ENCODE measurements at regions not wholly inside any gene's neighbourhood (a gene's known extent, or its start where the extent isn't known, plus 50 kb on each side); places are given as distances from the start of the nearest gene placed in this dataset.

- no peak for TF ChIP-seq ZNF462 (CRISPR knock-in tag; IDR thresholded peaks at IDR 0.05)
Observed at GRCh38 chr2:204203704-204204103, 267.1 kb downstream of the ICOS start (continued).

- no peak overlapping the region for H3K4me3 ChIP-seq
- Mint-ChIP-seq H3K27me3 (ENCODE audit: insufficient read depth, low read depth, poor library complexity) (peaks cover 16% of the 10 kb centered on the region), H3K36me3 (ENCODE audit: low read depth) (no peaks in the 10 kb centered on the region; the same call in 2 of the 3 replicates), H3K4me3 (peak overlapping the region; percentile 19), H3K9me3 (no peaks in the 10 kb centered on the region; the same call in 2 of the 3 replicates), H3K4me1 (peaks cover 28% of the 10 kb centered on the region), H3K27ac (no peak overlapping the region)
- H3K4me1 ChIP-seq (ENCODE audit: insufficient read depth): peaks cover 20% of the 10 kb centered on the region
- no peak overlapping the region for H2AFZ ChIP-seq
- DNase-seq (ENCODE audit: low spot score): peak; percentile 16
- no peaks in the 10 kb centered on the region; the same call in 1 of the 2 replicates for H3K9me2 ChIP-seq (ENCODE audit: insufficient read depth)
- H3K27me3 ChIP-seq (ENCODE audit: insufficient read depth): peaks cover 16% of the 10 kb centered on the region; the same call in 1 of the 2 replicates
- no peak overlapping the region for H3K27ac ChIP-seq (ENCODE audit: low read depth)
- peak overlapping the region; percentile 61 for H3K4me2 ChIP-seq
- no peaks in the 10 kb centered on the region for H3K79me2 ChIP-seq (replicated peaks; ENCODE audit: insufficient read depth)
- no peaks in the 10 kb centered on the region for H3F3A ChIP-seq (replicated peaks; ENCODE audit: low read depth)
- no peaks in the 10 kb centered on the region for H3K36me3 ChIP-seq (ENCODE audit: insufficient read depth)
- ATAC-seq: peak; percentile 71
- TF ChIP-seq JUNB (IDR thresholded peaks at IDR 0.05; ENCODE audit: unreplicated experiment): no peak
- no peaks in the 10 kb centered on the region for H4K20me1 ChIP-seq (replicated peaks; ENCODE audit: insufficient read depth)
Observed at GRCh38 chr2:204205082-204205481, 268.5 kb downstream of the ICOS start.

- Histone ChIP-seq H3K9me2 (ENCODE audit: insufficient read depth) (no peaks in the 10 kb centered on the region; the same call in 1 of the 2 replicates), H2AFZ (no peak overlapping the region), H3F3A (replicated peaks; ENCODE audit: low read depth) (no peaks in the 10 kb centered on the region), H3K79me2 (replicated peaks; ENCODE audit: insufficient read depth) (no peaks in the 10 kb centered on the region), H3K4me1 (ENCODE audit: insufficient read depth) (peaks cover 20% of the 10 kb centered on the region), H3K27me3 (ENCODE audit: insufficient read depth) (peaks cover 16% of the 10 kb centered on the region; the same call in 1 of the 2 replicates), H3K27ac (ENCODE audit: low read depth) (peak overlapping the region; percentile 61; the same call in 1 of the 2 replicates), H3K4me2 (peak overlapping the region; percentile 61), H4K20me1 (replicated peaks; ENCODE audit: insufficient read depth) (no peaks in the 10 kb centered on the region), H3K36me3 (ENCODE audit: insufficient read depth) (no peaks in the 10 kb centered on the region), H3K4me3 (no peak overlapping the region)
- ATAC-seq (peak; percentile 92), DNase-seq (ENCODE audit: low spot score) (peak; percentile 91)
- H3K4me3 Mint-ChIP-seq: peak overlapping the region; percentile 19; the same call in 2 of the 3 replicates
- H3K27ac Mint-ChIP-seq: no peak overlapping the region
- no peak for TF ChIP-seq ETS1 (IDR thresholded peaks at IDR 0.05)
- peak; percentile 94 for TF ChIP-seq NANOG (IDR thresholded peaks at IDR 0.05; ENCODE audit: borderline replicate concordance)
- H3K4me1 Mint-ChIP-seq: peaks cover 28% of the 10 kb centered on the region
- H3K9me3 Mint-ChIP-seq: no peaks in the 10 kb centered on the region; the same call in 2 of the 3 replicates
- peaks cover 16% of the 10 kb centered on the region for H3K27me3 Mint-ChIP-seq (ENCODE audit: insufficient read depth, low read depth, poor library complexity)
- no peaks in the 10 kb centered on the region; the same call in 2 of the 3 replicates for H3K36me3 Mint-ChIP-seq (ENCODE audit: low read depth)
Observed at GRCh38 chr2:204205538-204205937, 269.0 kb downstream of the ICOS start.

Measured in GM23338 (cell line).